ENCODE measurements at regions not wholly inside any gene's neighbourhood (a gene's known extent, or its start where the extent isn't known, plus 50 kb on each side); places are given as distances from the start of the nearest gene placed in this dataset.

DNA sequence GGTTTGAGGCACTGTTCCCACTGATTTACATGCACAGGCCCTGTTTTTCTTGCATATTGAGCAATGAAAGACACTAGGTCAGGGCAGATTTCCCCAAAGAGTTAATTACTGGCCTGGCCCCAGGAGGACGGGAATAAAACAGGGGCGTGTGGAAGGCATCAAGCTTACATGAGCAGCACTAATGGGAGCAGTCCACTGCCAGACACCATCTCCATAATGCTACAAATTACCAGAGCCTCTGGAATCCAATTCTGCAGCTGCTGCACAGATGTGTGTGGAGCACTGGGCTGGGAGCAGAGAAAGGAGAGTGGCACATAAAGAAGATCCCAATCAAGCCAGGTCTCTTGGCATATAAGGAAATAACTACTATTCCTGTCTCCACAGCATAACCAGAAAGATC, 96.9 kb downstream of the CCDC34 start:
- TF ChIP-seq, protein P1, sequence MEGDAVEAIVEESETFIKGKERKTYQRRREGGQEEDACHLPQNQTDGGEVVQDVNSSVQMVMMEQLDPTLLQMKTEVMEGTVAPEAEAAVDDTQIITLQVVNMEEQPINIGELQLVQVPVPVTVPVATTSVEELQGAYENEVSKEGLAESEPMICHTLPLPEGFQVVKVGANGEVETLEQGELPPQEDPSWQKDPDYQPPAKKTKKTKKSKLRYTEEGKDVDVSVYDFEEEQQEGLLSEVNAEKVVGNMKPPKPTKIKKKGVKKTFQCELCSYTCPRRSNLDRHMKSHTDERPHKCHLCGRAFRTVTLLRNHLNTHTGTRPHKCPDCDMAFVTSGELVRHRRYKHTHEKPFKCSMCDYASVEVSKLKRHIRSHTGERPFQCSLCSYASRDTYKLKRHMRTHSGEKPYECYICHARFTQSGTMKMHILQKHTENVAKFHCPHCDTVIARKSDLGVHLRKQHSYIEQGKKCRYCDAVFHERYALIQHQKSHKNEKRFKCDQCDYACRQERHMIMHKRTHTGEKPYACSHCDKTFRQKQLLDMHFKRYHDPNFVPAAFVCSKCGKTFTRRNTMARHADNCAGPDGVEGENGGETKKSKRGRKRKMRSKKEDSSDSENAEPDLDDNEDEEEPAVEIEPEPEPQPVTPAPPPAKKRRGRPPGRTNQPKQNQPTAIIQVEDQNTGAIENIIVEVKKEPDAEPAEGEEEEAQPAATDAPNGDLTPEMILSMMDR (IDR thresholded peaks at IDR 0.05; ENCODE audit: borderline replicate concordance, extremely low read depth, low read length, poor library complexity, severe bottlenecking) = no peak
- no peak for TF ChIP-seq EZH2 (IDR thresholded peaks at IDR 0.05; ENCODE audit: borderline replicate concordance, low read depth, low read length, severe bottlenecking)
